ENCODE measurements at regions not wholly inside any gene's neighbourhood (a gene's known extent, or its start where the extent isn't known, plus 50 kb on each side); places are given as distances from the start of the nearest gene placed in this dataset.
"Not testable (repeated sequence)": the region's sequence is repeated elsewhere in the genome, so short reads cannot be mapped to it uniquely, and the experiment has no call there.

GRCh38 chr4:116005037-116005805, 891.8 kb upstream of the NDST4 start:
- no peak for DNase-seq

- no peak for DNase-seq
Observed at GRCh38 chr4:116001291-116001690, 887.9 kb upstream of the NDST4 start.

GRCh38 chr4:115986573-115986972, 873.2 kb upstream of the NDST4 start:
- DNase-seq = no peak

- DNase-seq = not testable (repeated sequence)
Observed at GRCh38 chr4:115975421-115976001, 862.1 kb upstream of the NDST4 start.

- DNase-seq = no peak
Observed at GRCh38 chr4:115973768-115974167, 860.3 kb upstream of the NDST4 start.

- no peak for DNase-seq
Observed at GRCh38 chr4:115972967-115973366, 859.5 kb upstream of the NDST4 start.

DNA sequence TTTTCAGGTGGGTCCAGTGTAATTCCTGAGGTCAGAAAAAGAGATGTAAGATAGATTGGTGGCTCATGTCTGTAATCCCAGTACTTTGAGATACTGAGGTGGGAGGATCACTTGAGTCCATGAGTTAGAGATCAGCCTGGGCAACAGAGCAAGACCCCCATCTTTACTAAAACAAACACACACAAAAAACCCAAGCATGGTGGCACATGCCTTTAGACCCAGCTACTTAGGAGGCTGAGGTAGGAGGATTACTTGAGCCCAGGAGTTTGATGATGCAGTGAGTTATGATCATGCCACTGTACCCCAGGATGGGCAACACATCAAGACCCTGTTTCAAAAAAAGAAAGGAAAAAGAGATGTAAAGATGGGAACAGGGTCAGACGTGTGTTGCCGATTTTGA, 857.4 kb upstream of the NDST4 start:
- no peak for DNase-seq

- no peak for DNase-seq
Observed at GRCh38 chr4:115969756-115970155, 856.3 kb upstream of the NDST4 start.

GRCh38 chr4:115965588-115965987, 852.2 kb upstream of the NDST4 start:
- no peak for DNase-seq

DNA sequence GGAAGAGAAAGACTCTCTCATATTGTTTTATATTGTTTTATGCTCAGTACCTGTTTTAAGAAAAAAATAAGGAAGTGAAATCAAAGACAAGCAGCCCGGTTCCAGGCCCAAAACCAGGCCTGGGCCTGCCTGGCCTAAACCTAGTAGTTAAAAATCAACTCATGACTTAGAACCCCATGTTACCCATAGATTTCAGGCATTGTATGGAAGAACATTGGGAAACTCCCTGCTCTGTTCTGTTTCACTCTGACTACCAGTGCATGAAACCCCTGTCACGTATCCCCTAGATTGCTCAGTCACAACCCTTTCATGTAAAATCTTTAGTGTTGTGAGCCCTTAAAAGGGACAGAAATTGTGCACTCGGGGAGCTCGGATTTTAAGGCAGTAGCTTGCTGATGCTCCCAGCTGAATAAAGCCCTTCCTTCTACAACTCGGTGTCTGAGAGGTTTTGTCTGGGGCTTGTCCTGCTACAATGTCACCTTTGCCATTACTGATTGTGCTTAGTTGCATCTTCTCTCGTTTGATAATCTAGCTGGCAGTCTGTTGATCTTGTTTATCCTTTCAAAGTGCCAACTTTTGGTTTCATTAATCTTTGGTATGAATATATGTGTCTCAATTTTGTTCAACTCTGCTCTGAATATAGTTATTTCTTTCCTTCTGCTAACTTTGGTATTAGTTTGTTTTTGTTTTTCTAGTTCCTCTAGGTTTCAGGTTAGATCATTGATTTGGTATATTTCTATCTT, 842.8 kb upstream of the NDST4 start:
- not testable (repeated sequence) for DNase-seq

DNA sequence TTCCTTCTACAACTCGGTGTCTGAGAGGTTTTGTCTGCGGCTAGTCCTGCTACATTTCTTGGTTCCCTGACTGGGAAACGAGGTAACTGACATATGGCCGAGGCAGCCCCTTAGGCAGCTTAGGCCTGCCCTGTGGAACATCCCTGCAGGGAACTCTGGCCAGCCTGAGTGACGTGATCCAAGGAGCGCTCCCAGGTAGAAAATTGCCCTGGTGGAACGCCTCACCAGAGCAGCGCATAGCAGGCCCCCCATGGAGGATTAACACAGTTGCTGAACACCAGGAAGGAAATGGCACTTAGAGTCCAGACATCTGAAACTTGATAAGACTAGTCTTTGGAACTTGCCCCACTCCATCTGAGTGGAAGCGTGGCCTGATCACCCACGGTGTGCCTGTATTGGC, 837.4 kb upstream of the NDST4 start:
- no peak for DNase-seq

DNA sequence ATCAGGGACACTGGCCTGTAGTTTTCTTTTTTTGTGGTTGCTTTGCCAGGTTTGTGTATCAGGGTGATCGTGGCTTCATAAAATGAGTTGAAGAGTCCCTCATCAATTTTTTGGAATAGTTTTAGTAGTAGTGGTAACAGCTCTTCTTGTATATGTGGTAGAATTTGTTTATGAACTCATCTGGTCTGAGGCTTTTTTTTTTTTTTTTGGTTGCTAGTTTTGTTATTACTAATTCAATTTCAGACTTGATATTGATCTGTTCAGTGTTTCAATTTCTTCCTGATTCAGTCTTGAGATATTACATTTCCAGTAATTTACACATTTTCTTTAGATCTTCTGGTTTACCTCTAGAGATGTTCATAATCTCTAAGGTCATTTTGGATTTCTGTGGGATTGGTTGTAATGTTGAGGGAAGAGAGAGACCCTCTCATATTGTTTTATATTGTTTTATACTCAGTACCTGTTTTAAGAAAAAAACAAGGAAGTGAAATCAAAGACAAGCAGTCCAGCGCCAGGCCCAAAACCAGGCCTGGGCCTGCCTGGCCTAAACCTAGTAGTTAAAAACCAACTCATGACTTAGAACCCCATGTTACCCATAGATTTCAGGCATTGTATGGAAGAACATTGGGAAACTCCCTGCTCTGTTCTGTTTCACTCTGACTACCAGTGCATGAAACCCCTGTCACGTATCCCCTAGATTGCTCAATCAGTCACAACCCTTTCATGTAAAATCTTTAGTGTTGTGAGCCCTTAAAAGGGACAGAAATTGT, 836.7 kb upstream of the NDST4 start:
- not testable (repeated sequence) for DNase-seq

GRCh38 chr4:115945026-115945425, 831.6 kb upstream of the NDST4 start:
- no peak for DNase-seq

- no peak for DNase-seq
Observed at GRCh38 chr4:115944146-115944905, 830.9 kb upstream of the NDST4 start.

DNA sequence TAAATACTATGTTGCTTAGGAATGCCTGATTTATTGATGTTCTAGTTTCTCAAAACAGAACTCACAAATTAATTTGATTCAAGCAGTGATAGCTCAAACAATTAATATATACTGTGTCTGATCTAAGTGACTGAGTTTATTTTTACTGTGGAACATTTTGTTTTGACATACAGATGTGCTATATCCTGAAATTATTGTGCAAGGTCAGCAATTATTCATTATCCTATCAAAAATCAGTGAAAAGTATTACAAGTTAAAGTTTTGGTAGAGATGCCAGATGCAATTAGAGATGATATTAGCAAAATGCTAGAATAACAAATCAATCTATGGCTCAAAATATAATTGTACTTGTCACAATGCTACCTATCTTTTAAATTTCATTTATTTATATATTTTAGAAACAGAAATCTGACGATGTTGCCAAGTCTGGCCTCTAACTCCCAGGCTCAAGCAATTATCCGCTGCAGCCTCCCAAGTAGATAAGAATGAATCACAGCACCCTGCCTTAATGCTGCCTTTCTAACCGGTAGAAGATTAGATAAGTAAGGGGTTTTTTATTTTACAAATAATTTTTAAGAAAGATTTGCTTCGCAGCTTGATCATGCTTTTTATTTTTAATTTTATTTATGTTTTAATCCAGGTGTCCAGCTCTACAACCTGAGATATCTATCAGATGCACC, 825.5 kb upstream of the NDST4 start:
- no peak for DNase-seq

DNA sequence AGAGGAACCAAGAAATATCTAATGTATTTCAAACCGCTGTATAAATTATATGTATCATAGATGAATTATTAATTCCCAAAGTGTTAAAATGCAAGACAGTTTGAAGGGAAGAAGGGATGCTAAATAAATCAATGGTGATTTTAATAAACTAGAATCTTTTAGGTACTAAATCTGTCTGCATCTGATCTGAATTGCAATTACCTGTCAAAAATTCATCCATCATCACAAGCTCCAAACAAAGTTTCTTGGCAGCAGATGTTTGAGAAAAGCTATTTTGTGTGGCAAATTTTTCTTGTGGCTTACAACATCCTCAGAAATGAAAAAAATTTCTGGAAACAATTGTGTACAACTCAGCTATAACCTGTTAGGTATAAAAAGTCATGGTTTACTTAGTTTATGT, 816.0 kb upstream of the NDST4 start:
- DNase-seq = no peak

DNA sequence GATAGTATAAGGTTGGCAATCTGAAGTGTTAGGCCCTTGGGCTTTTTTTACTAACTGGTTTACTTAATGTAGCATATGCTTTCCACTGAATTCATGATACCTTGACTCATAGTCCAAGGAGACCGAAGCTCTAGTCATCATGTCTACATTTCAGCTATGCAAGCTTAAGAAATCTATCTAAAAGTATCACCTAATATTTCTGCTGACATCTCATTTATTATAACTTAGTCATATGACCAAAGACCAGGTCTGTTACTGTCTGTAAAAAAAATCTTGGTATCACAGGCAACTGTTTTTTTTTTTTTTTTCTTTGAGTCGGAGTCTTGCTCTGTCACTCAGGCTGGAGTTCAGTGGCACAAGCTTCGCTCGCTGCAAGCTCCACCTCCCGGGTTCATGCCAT, 814.0 kb upstream of the NDST4 start:
- DNase-seq = no peak

DNA sequence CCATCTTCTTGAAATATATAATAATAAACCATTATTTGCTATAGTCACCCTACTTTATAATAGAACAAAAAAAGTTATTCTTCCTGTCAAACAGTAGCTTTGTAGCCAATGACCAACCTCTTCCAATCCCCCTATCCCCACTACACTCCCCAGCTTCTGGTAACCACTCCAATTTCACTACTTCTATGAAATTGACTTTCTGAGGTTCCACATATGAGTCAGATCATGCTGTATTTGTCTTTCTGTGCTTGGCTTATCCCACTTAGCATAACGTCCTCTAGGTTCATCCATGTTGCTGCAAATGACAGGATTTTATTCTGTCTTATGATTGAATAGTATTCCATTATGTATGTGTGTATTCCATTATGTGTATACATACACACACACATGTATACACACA, 809.7 kb upstream of the NDST4 start:
- no peak for DNase-seq

GRCh38 chr4:115920637-115921036, 807.2 kb upstream of the NDST4 start:
- no peak for DNase-seq

DNA sequence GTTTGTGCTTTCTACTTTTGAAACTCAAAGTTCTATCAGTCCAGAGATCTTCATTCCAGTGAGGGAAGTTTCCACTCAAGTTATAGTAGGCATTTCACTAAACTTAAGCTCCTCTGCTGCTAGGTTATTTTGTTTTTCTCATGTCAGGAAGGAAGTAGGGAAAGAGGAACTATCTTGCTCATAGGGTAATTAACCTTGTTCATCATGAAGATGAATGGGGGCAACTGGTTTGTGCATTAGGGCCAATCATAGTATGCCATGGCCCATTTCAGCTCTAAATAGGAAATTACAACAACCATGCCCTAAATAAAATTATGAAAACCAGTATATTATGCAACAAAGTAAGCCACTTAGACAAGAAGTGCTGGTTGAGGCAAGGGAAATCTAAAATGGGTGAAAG, 804.7 kb upstream of the NDST4 start:
- DNase-seq = no peak

- no peak for DNase-seq
Observed at GRCh38 chr4:115906428-115906827, 793.0 kb upstream of the NDST4 start.

DNA sequence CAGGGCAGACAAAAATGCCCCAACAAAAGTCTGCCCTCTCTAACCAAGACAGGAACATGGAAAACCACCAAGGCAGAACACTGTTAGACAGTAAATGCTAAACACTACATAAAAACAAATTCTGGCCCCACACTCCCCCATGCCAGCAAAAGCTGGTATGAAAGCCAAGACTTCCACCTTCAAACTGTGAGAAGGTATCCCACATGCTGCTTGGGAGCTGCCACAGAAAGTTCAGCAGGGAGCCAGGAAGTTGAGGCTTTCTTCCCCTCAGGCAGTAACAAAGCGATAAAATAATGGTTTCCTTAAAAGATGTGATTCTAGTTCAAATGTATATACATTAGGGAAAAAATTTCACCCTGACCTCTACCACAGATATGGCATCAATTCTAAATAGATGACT, 770.4 kb upstream of the NDST4 start:
- DNase-seq = no peak

Data from activated CD4-positive, alpha-beta T cell treated with anti-CD3 and anti-CD28 coated beads for 4 hours (primary cell).